Liver (tissue), 8 donors: ENCODE measurements at regions not wholly inside any gene's neighbourhood (a gene's known extent, or its start where the extent isn't known, plus 50 kb on each side); places are given as distances from the start of the nearest gene placed in this dataset.

ENCODE experiments used
- DNase-seq: peaks from one replicate; pipeline ENCODE4 v3.0.0-alpha.2; 2017; ENCODE audit warnings: low spot score
- H3K27ac ChIP-seq, 2 donors: one replicate each; pipeline ENCODE4 v1.7.0; 2013; ENCODE audit warnings: inconsistent platforms in 2 of 2, low read length in 2 of 2, control low read depth in 1 of 2, low read depth in 1 of 2, mild to moderate bottlenecking in 1 of 2
- H3K27me3 ChIP-seq, 4 donors: one replicate each; pipeline versions ENCODE4 v1.6.1 to v1.7.0; 2013; ENCODE audit warnings: low read length in 3 of 4, inconsistent platforms in 1 of 4, mild to moderate bottlenecking in 1 of 4, moderate library complexity in 1 of 4; ENCODE audit not compliant: control insufficient read depth in 4 of 4, insufficient read depth in 4 of 4
- H3K36me3 ChIP-seq, 4 donors: one replicate each; pipeline versions ENCODE4 v1.6.1 to v1.7.0; 2013; ENCODE audit warnings: low read length in 3 of 4, mild to moderate bottlenecking in 3 of 4, low read depth in 1 of 4, moderate library complexity in 1 of 4; ENCODE audit not compliant: control insufficient read depth in 4 of 4, insufficient read depth in 3 of 4
- H3K4me1 ChIP-seq, 4 donors: one replicate each; pipeline versions ENCODE4 v1.6.1 to v1.7.0; 2013; ENCODE audit warnings: low read length in 3 of 4, mild to moderate bottlenecking in 3 of 4, moderate library complexity in 1 of 4; ENCODE audit not compliant: control insufficient read depth in 4 of 4, insufficient read depth in 4 of 4
- H3K4me3 ChIP-seq, 3 donors: one replicate each; pipeline versions ENCODE4 v1.6.1 to v1.7.0; 2013; ENCODE audit warnings: low read length in 3 of 3, control low read depth in 1 of 3, low read depth in 1 of 3, mild to moderate bottlenecking in 1 of 3
- H3K9ac ChIP-seq, 2 donors: one replicate each; pipeline ENCODE4 v1.7.0; 2013; ENCODE audit warnings: low read length in 2 of 2, mild to moderate bottlenecking in 2 of 2, moderate library complexity in 2 of 2, control low read depth in 1 of 2, low read depth in 1 of 2
- H3K9me3 ChIP-seq, 4 donors: one replicate each; pipeline versions ENCODE4 v1.6.1 to v1.7.0; 2013; ENCODE audit warnings: low read length in 3 of 4; ENCODE audit not compliant: control insufficient read depth in 4 of 4
- EGR1 ChIP-seq, 2 donors: IDR thresholded peaks; 2 replicates each; pipeline ENCODE4 v1.6.1; 2016 to 2018; ENCODE audit warnings: antibody characterized with exemption in 2 of 2, low read depth in 2 of 2
- FOXA1 ChIP-seq: IDR thresholded peaks from 2 replicates; pipeline ENCODE4 v1.6.1; 2016; ENCODE audit warnings: antibody characterized with exemption
- FOXA2 ChIP-seq: IDR thresholded peaks from 2 replicates; pipeline ENCODE4 v1.6.1; 2016; ENCODE audit warnings: antibody characterized with exemption
- GABPA ChIP-seq, 2 donors: IDR thresholded peaks in 1 of 2; conservative IDR thresholded peaks in 1 of 2; 2 replicates each; pipeline ENCODE4 v1.6.1; 2016; ENCODE audit warnings: antibody characterized with exemption in 2 of 2, mild to moderate bottlenecking in 1 of 2, moderate library complexity in 1 of 2
- HNF4A ChIP-seq, 2 donors: conservative IDR thresholded peaks; 2 replicates each; pipeline ENCODE4 v1.6.1; 2016; ENCODE audit warnings: antibody characterized with exemption in 2 of 2, mild to moderate bottlenecking in 2 of 2
- HNF4G ChIP-seq: IDR thresholded peaks from 2 replicates; pipeline ENCODE4 v1.6.1; 2016; ENCODE audit warnings: antibody characterized with exemption
- JUND ChIP-seq, 2 donors: IDR thresholded peaks; 2 replicates each; pipeline ENCODE4 v1.6.1; 2016; ENCODE audit warnings: antibody characterized with exemption in 2 of 2
- NR2F2 ChIP-seq: IDR thresholded peaks from 2 replicates; pipeline ENCODE4 v1.6.1; 2016; ENCODE audit warnings: antibody characterized with exemption
- RAD21 ChIP-seq, 2 donors: IDR thresholded peaks; 2 replicates each; pipeline ENCODE4 v1.6.1; 2016; ENCODE audit warnings: antibody characterized with exemption in 2 of 2, mild to moderate bottlenecking in 2 of 2
- RXRA ChIP-seq, 2 donors: IDR thresholded peaks; 2 replicates each; pipeline ENCODE4 v1.6.1; 2017 to 2018; ENCODE audit warnings: antibody characterized with exemption in 2 of 2, mild to moderate bottlenecking in 1 of 2
- SP1 ChIP-seq: IDR thresholded peaks from 2 replicates; pipeline ENCODE4 v1.6.1; 2018; ENCODE audit warnings: antibody characterized with exemption, mild to moderate bottlenecking
- TAF1 ChIP-seq: conservative IDR thresholded peaks from 2 replicates; pipeline ENCODE4 v1.6.1; 2016; ENCODE audit warnings: antibody characterized with exemption, mild to moderate bottlenecking
- YY1 ChIP-seq: IDR thresholded peaks from 2 replicates; pipeline ENCODE4 v1.6.1; 2016; ENCODE audit warnings: antibody characterized with exemption, mild to moderate bottlenecking
- WGBS: extraction: QIAGEN DNeasy Blood & Tissue Kit; methylation state at CpG from one replicate; pipeline ENCODE4 v1.1.7; 2013; 5-methylcytosine and 5-hydroxymethylcytosine counted together
- TF ChIP-seq, protein P1 (sequence below): IDR thresholded peaks from 2 replicates; pipeline ENCODE4 v1.6.1; 2016; ENCODE audit warnings: antibody characterized with exemption, mild to moderate bottlenecking
- TF ChIP-seq, protein P2 (sequence below): IDR thresholded peaks from 2 replicates; pipeline ENCODE4 v1.6.1; 2016; ENCODE audit warnings: antibody characterized with exemption
- TF ChIP-seq, protein P3 (sequence below): IDR thresholded peaks from 2 replicates; pipeline ENCODE4 v1.6.1; 2016; ENCODE audit warnings: antibody characterized with exemption
- TF ChIP-seq, protein P4 (sequence below): fragments of 150-350 bp; IDR thresholded peaks from 2 replicates; pipeline ENCODE4 v1.5.1; 2017; ENCODE audit warnings: improper control_type of control experiment, low read depth, low read length; ENCODE audit not compliant: missing input control
- TF ChIP-seq, protein P5 (sequence below): IDR thresholded peaks from 2 replicates; pipeline ENCODE4 v1.6.1; 2016; ENCODE audit warnings: antibody characterized with exemption
- donor health status: healthy.
- donor health status: healthy.
- donor health status: healthy.
- donor health status: healthy.
- donor health status: healthy.

DNA sequence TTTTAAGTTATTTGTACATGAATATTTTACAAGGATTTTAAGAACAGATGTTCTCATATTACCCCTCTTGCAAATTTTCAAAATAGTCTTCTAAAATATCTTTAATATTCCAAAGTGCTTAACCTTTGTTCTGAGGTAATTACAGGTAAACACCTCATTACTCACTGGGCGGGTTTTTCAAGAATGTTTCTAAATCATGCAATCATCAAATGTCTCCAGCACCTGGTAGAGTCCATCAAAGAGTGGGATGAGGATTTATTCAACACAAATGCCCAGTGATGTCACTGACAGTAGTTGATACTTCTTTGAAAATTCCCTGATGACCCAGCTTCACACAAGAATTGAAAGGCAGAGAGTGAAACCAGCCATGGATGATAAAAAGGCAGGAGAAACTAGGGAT is 114.4 kb downstream of the SEC61B start:
- Histone ChIP-seq H3K9ac (no peak overlapping the region), H3K27me3 (no peaks in the 10 kb centered on the region), H3K9me3 (no peaks in the 10 kb centered on the region), H3K27ac (no peak overlapping the region), H3K4me1 (no peaks in the 10 kb centered on the region), H3K4me3 (no peak overlapping the region), H3K36me3 (no peaks in the 10 kb centered on the region)
- 73% methylated on average over 1 of the region's 1 CpG for WGBS
- no peak for TF ChIP-seq FOXA1
- no peak for TF ChIP-seq FOXA2
- TF ChIP-seq, protein P1, sequence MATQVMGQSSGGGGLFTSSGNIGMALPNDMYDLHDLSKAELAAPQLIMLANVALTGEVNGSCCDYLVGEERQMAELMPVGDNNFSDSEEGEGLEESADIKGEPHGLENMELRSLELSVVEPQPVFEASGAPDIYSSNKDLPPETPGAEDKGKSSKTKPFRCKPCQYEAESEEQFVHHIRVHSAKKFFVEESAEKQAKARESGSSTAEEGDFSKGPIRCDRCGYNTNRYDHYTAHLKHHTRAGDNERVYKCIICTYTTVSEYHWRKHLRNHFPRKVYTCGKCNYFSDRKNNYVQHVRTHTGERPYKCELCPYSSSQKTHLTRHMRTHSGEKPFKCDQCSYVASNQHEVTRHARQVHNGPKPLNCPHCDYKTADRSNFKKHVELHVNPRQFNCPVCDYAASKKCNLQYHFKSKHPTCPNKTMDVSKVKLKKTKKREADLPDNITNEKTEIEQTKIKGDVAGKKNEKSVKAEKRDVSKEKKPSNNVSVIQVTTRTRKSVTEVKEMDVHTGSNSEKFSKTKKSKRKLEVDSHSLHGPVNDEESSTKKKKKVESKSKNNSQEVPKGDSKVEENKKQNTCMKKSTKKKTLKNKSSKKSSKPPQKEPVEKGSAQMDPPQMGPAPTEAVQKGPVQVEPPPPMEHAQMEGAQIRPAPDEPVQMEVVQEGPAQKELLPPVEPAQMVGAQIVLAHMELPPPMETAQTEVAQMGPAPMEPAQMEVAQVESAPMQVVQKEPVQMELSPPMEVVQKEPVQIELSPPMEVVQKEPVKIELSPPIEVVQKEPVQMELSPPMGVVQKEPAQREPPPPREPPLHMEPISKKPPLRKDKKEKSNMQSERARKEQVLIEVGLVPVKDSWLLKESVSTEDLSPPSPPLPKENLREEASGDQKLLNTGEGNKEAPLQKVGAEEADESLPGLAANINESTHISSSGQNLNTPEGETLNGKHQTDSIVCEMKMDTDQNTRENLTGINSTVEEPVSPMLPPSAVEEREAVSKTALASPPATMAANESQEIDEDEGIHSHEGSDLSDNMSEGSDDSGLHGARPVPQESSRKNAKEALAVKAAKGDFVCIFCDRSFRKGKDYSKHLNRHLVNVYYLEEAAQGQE: no peak
- no peak for TF ChIP-seq JUND (IDR thresholded peaks at IDR 0.05)
- TF ChIP-seq, protein P2, sequence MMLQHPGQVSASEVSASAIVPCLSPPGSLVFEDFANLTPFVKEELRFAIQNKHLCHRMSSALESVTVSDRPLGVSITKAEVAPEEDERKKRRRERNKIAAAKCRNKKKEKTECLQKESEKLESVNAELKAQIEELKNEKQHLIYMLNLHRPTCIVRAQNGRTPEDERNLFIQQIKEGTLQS: no peak
- TF ChIP-seq RAD21 (IDR thresholded peaks at IDR 0.05): no peak
- no peak for TF ChIP-seq HNF4G
- TF ChIP-seq SP1: no peak
- no peak for TF ChIP-seq TAF1
- no peak for TF ChIP-seq YY1
- no peak for TF ChIP-seq HNF4A (conservative IDR thresholded peaks at IDR 0.05)
- TF ChIP-seq RXRA (IDR thresholded peaks at IDR 0.05): no peak
- TF ChIP-seq, protein P3, sequence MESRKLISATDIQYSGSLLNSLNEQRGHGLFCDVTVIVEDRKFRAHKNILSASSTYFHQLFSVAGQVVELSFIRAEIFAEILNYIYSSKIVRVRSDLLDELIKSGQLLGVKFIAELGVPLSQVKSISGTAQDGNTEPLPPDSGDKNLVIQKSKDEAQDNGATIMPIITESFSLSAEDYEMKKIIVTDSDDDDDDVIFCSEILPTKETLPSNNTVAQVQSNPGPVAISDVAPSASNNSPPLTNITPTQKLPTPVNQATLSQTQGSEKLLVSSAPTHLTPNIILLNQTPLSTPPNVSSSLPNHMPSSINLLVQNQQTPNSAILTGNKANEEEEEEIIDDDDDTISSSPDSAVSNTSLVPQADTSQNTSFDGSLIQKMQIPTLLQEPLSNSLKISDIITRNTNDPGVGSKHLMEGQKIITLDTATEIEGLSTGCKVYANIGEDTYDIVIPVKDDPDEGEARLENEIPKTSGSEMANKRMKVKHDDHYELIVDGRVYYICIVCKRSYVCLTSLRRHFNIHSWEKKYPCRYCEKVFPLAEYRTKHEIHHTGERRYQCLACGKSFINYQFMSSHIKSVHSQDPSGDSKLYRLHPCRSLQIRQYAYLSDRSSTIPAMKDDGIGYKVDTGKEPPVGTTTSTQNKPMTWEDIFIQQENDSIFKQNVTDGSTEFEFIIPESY: no peak
- TF ChIP-seq, protein P4, sequence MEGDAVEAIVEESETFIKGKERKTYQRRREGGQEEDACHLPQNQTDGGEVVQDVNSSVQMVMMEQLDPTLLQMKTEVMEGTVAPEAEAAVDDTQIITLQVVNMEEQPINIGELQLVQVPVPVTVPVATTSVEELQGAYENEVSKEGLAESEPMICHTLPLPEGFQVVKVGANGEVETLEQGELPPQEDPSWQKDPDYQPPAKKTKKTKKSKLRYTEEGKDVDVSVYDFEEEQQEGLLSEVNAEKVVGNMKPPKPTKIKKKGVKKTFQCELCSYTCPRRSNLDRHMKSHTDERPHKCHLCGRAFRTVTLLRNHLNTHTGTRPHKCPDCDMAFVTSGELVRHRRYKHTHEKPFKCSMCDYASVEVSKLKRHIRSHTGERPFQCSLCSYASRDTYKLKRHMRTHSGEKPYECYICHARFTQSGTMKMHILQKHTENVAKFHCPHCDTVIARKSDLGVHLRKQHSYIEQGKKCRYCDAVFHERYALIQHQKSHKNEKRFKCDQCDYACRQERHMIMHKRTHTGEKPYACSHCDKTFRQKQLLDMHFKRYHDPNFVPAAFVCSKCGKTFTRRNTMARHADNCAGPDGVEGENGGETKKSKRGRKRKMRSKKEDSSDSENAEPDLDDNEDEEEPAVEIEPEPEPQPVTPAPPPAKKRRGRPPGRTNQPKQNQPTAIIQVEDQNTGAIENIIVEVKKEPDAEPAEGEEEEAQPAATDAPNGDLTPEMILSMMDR: no peak
- TF ChIP-seq, protein P5, sequence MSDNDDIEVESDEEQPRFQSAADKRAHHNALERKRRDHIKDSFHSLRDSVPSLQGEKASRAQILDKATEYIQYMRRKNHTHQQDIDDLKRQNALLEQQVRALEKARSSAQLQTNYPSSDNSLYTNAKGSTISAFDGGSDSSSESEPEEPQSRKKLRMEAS: no peak
- no peak for TF ChIP-seq NR2F2
- TF ChIP-seq GABPA (IDR thresholded peaks at IDR 0.05 in 1 of 2, conservative IDR thresholded peaks at IDR 0.05 in 1 of 2): no peak
- TF ChIP-seq EGR1 (IDR thresholded peaks at IDR 0.05; ENCODE audit: low read depth in 2 of 2): no peak
- no peak for DNase-seq
